ENCODE measurements at regions not wholly inside any gene's neighbourhood (a gene's known extent, or its start where the extent isn't known, plus 50 kb on each side); places are given as distances from the start of the nearest gene placed in this dataset.

GRCh38 chr15:37252530-37252929, 152.2 kb upstream of the MEIS2 start:
- no peak for TF ChIP-seq CTCF (conservative IDR thresholded peaks at IDR 0.05 in 1 of 2, IDR thresholded peaks at IDR 0.05 in 1 of 2; ENCODE audit: low read depth in 1 of 2, low read length in 2 of 2)
- TF ChIP-seq EZH2 (IDR thresholded peaks at IDR 0.05; ENCODE audit: low read length, missing control alignments), result no peak

Measured in fibroblast of lung (primary cell).